ENCODE measurements at regions not wholly inside any gene's neighbourhood (a gene's known extent, or its start where the extent isn't known, plus 50 kb on each side); places are given as distances from the start of the nearest gene placed in this dataset.

DNA sequence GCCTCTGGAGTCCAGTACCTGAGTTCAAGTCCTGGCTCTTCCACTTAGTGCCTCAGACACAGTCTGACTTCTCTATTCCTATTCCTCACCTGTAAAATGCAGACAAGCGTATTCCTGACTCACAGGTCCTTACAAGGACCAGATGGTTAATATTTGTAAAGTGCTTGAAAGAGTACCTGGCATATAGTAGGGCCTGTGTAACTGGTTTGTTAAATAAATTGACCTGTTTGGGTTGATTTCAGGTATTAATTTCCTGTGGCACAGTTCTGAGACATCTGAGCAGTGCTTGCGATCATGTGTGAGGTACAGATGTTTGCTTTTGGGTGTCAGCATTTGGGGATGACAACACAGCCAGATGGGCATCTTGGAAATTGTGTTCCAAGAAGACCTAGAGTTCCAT lies 127.5 kb downstream of the APIP start:
- no peaks in the 10 kb centered on the region for H3K36me3 ChIP-seq
- peaks cover 0 to 10% (median 0%) of the 10 kb centered on the region in 8 donors for H3K9me3 ChIP-seq
- TF ChIP-seq CTCF (IDR thresholded peaks at IDR 0.05 in 8 of 11, conservative IDR thresholded peaks at IDR 0.05 in 3 of 11) (no peak), POLR2A (IDR thresholded peaks at IDR 0.05) (no peak), POLR2AphosphoS5 (IDR thresholded peaks at IDR 0.05) (no peak)
- 88 to 94% (median 93%) methylated on average over 2 of the region's 2 CpGs for WGBS, 5 donors
- H3K4me1 ChIP-seq, result no peaks in the 10 kb centered on the region
- no peak overlapping the region for H3K27ac ChIP-seq
- H3K27me3 ChIP-seq (replicated peaks in 1 of 7), result no peaks in the 10 kb centered on the region
- no peak for DNase-seq
- intact Hi-C loops (cut with DNase I; ENCODE audit: low total_unique reads), result no loop called here
- no peak overlapping the region for H3K4me3 ChIP-seq

DNA sequence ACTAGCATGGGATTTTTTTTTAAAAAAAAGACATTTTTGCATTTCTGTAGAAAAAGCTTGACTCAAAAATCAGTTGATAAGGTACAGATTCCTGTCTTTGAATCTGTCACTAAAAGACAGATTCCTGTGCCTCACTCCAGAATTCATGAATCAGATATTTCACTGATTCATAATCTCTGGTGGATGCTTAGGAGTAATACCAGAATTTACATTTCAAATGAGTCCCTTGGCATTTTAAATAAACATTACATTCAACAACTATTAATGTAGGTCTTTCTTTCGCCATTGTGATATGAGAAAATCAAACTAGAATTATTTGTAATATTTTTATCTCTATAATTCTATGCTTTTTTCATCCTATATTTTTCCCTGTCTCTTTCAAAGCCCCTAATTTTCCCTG lies 128.3 kb downstream of the APIP start:
- no peak overlapping the region for H3K27ac ChIP-seq
- H3K9me3 ChIP-seq, result peaks cover 0 to 10% (median 0%) of the 10 kb centered on the region in 8 donors
- WGBS, 5 donors, result 81 to 98% (median 90%) methylated on average over 1 of the region's 1 CpG
- no peaks in the 10 kb centered on the region for H3K27me3 ChIP-seq (replicated peaks in 1 of 7)
- intact Hi-C loops (cut with DNase I; ENCODE audit: low total_unique reads), result no loop called here
- H3K4me1 ChIP-seq, result no peaks in the 10 kb centered on the region
- DNase-seq, result no peak
- no peak overlapping the region for H3K4me3 ChIP-seq
- no peaks in the 10 kb centered on the region for H3K36me3 ChIP-seq
- TF ChIP-seq POLR2A (IDR thresholded peaks at IDR 0.05) (no peak), POLR2AphosphoS5 (IDR thresholded peaks at IDR 0.05) (no peak), CTCF (IDR thresholded peaks at IDR 0.05 in 8 of 11, conservative IDR thresholded peaks at IDR 0.05 in 3 of 11) (no peak)

GRCh38 chr11:34787348-34787747 lies 128.8 kb downstream of the APIP start:
- TF ChIP-seq POLR2A (IDR thresholded peaks at IDR 0.05), result no peak
- no peak for TF ChIP-seq CTCF (IDR thresholded peaks at IDR 0.05 in 8 of 11, conservative IDR thresholded peaks at IDR 0.05 in 3 of 11)
- H3K27me3 ChIP-seq (replicated peaks in 1 of 7), result no peaks in the 10 kb centered on the region
- no peaks in the 10 kb centered on the region for H3K36me3 ChIP-seq
- H3K9me3 ChIP-seq, result peaks cover 0 to 10% (median 0%) of the 10 kb centered on the region in 8 donors
- H3K4me1 ChIP-seq, result no peaks in the 10 kb centered on the region
- no peak overlapping the region for H3K4me3 ChIP-seq
- H3K27ac ChIP-seq, result no peak overlapping the region
- intact Hi-C loops (cut with DNase I; ENCODE audit: low total_unique reads), result no loop called here
- WGBS, 5 donors, result 38 to 67% (median 49%) methylated on average over 1 of the region's 1 CpG
- no peak for DNase-seq

- H3K36me3 ChIP-seq, result no peaks in the 10 kb centered on the region
- no peak overlapping the region for H3K27ac ChIP-seq
- TF ChIP-seq POLR2A (IDR thresholded peaks at IDR 0.05) (no peak), POLR2AphosphoS5 (IDR thresholded peaks at IDR 0.05) (no peak), CTCF (IDR thresholded peaks at IDR 0.05 in 8 of 11, conservative IDR thresholded peaks at IDR 0.05 in 3 of 11) (no peak)
- DNase-seq, result no peak
- no peaks in the 10 kb centered on the region for H3K27me3 ChIP-seq (replicated peaks in 1 of 7)
- H3K4me1 ChIP-seq, result no peaks in the 10 kb centered on the region
- peaks cover 0 to 6% (median 0%) of the 10 kb centered on the region in 8 donors for H3K9me3 ChIP-seq
- no peak overlapping the region for H3K4me3 ChIP-seq
- WGBS, 5 donors, result 45 to 86% (median 56%) methylated on average over 2 of the region's 2 CpGs
- intact Hi-C loops (cut with DNase I; ENCODE audit: low total_unique reads), result no loop called here
These were observed 131.8 kb downstream of the APIP start for GRCh38 chr11:34784318-34784841.

Data from spleen (tissue), 11 donors.